ENCODE measurements at regions not wholly inside any gene's neighbourhood (a gene's known extent, or its start where the extent isn't known, plus 50 kb on each side); places are given as distances from the start of the nearest gene placed in this dataset.
A peak's percentile ranks its signal among the peaks of the same experiment; 100 is the strongest.

- no peaks in the 10 kb centered on the region for H3K79me1 ChIP-seq (ENCODE audit: low read length)
- H2BK120ac ChIP-seq (ENCODE audit: low read depth, low read length), result no peak overlapping the region
- no peak overlapping the region for H3K9ac ChIP-seq (ENCODE audit: low read length)
- no peak overlapping the region for H3K4ac ChIP-seq (ENCODE audit: low read depth, low read length)
- H3K18ac ChIP-seq (ENCODE audit: low read length), result no peak overlapping the region
- no peak overlapping the region for H3K23ac ChIP-seq (ENCODE audit: low read length)
- no peak overlapping the region for H2BK15ac ChIP-seq (replicated peaks; ENCODE audit: low read depth)
- no peak overlapping the region for H3K4me2 ChIP-seq (ENCODE audit: low read length)
- no peak overlapping the region for H3K56ac ChIP-seq (ENCODE audit: low read length)
- H4K8ac ChIP-seq (ENCODE audit: low read depth, low read length), result no peak overlapping the region
- H3K4me1 ChIP-seq (ENCODE audit: control insufficient read depth, low read depth, low read length), result peaks cover 2% of the 10 kb centered on the region
- H3K27ac ChIP-seq (ENCODE audit: low read depth, low read length), result no peak overlapping the region
- no CpG with 5 or more reads among the region's 17 CpGs for WGBS (ENCODE audit: extremely low coverage, insufficient coverage, low lambda C conversion rate)
- H3K36me3 ChIP-seq (ENCODE audit: control insufficient read depth, insufficient read depth, low read length), result no peaks in the 10 kb centered on the region
- no peak overlapping the region for H2BK5ac ChIP-seq (ENCODE audit: low read length)
- no peaks in the 10 kb centered on the region for H3K79me2 ChIP-seq (ENCODE audit: control insufficient read depth, insufficient read depth, low read length)
- no peak overlapping the region for H4K5ac ChIP-seq (ENCODE audit: low read length)
- H3K27me3 ChIP-seq (ENCODE audit: insufficient read depth, low read length, poor library complexity), result no peaks in the 10 kb centered on the region
- no peak overlapping the region for H3K4me3 ChIP-seq (ENCODE audit: low read length)
- H2AK5ac ChIP-seq (ENCODE audit: low read length), result no peak overlapping the region
- no peak for DNase-seq
Measured at GRCh38 chr1:209132736-209133467, 450.6 kb upstream of the CAMK1G start.

- Histone ChIP-seq H3K27me3 (ENCODE audit: insufficient read depth, low read length, poor library complexity) (no peaks in the 10 kb centered on the region), H3K27ac (ENCODE audit: low read depth, low read length) (no peak overlapping the region), H4K8ac (ENCODE audit: low read depth, low read length) (no peak overlapping the region), H2BK15ac (replicated peaks; ENCODE audit: low read depth) (no peak overlapping the region), H3K36me3 (ENCODE audit: control insufficient read depth, insufficient read depth, low read length) (no peaks in the 10 kb centered on the region), H3K4me1 (ENCODE audit: control insufficient read depth, low read depth, low read length) (peaks cover 2% of the 10 kb centered on the region), H3K4me2 (ENCODE audit: low read length) (no peak overlapping the region), H2BK120ac (ENCODE audit: low read depth, low read length) (no peak overlapping the region), H3K79me1 (ENCODE audit: low read length) (no peaks in the 10 kb centered on the region), H3K23ac (ENCODE audit: low read length) (no peak overlapping the region), H3K4ac (ENCODE audit: low read depth, low read length) (no peak overlapping the region), H3K79me2 (ENCODE audit: control insufficient read depth, insufficient read depth, low read length) (no peaks in the 10 kb centered on the region), H2AK5ac (ENCODE audit: low read length) (no peak overlapping the region), H3K4me3 (ENCODE audit: low read length) (no peak overlapping the region), H3K56ac (ENCODE audit: low read length) (peak overlapping the region; percentile 15), H2BK5ac (ENCODE audit: low read length) (no peak overlapping the region), H3K9ac (ENCODE audit: low read length) (no peak overlapping the region), H3K18ac (ENCODE audit: low read length) (no peak overlapping the region), H4K5ac (ENCODE audit: low read length) (no peak overlapping the region)
- DNase-seq, result no peak
- WGBS (ENCODE audit: extremely low coverage, insufficient coverage, low lambda C conversion rate), result no CpG with 5 or more reads among the region's 5 CpGs
Measured at GRCh38 chr1:209134001-209134400, 449.5 kb upstream of the CAMK1G start.

GRCh38 chr1:209143916-209144315 is 439.6 kb upstream of the CAMK1G start:
- Histone ChIP-seq H3K79me2 (ENCODE audit: control insufficient read depth, insufficient read depth, low read length) (no peaks in the 10 kb centered on the region), H3K23ac (ENCODE audit: low read length) (no peak overlapping the region), H2AK5ac (ENCODE audit: low read length) (no peak overlapping the region), H3K36me3 (ENCODE audit: control insufficient read depth, insufficient read depth, low read length) (no peaks in the 10 kb centered on the region), H3K4me1 (ENCODE audit: control insufficient read depth, low read depth, low read length) (no peaks in the 10 kb centered on the region), H3K56ac (ENCODE audit: low read length) (no peak overlapping the region), H3K4me3 (ENCODE audit: low read length) (no peak overlapping the region), H3K27ac (ENCODE audit: low read depth, low read length) (no peak overlapping the region), H3K79me1 (ENCODE audit: low read length) (no peaks in the 10 kb centered on the region), H3K9ac (ENCODE audit: low read length) (no peak overlapping the region), H3K4ac (ENCODE audit: low read depth, low read length) (no peak overlapping the region), H3K27me3 (ENCODE audit: insufficient read depth, low read length, poor library complexity) (no peaks in the 10 kb centered on the region), H2BK120ac (ENCODE audit: low read depth, low read length) (no peak overlapping the region), H2BK5ac (ENCODE audit: low read length) (no peak overlapping the region), H4K5ac (ENCODE audit: low read length) (no peak overlapping the region), H2BK15ac (replicated peaks; ENCODE audit: low read depth) (no peak overlapping the region), H3K4me2 (ENCODE audit: low read length) (no peak overlapping the region), H4K8ac (ENCODE audit: low read depth, low read length) (no peak overlapping the region), H3K18ac (ENCODE audit: low read length) (no peak overlapping the region)
- no peak for DNase-seq
- WGBS (ENCODE audit: extremely low coverage, insufficient coverage, low lambda C conversion rate), result no CpG with 5 or more reads among the region's 1 CpG

GRCh38 chr1:209150114-209150513 is 433.4 kb upstream of the CAMK1G start:
- H3K4me3 ChIP-seq (ENCODE audit: low read length), result no peak overlapping the region
- H3K56ac ChIP-seq (ENCODE audit: low read length), result no peak overlapping the region
- no peaks in the 10 kb centered on the region for H3K36me3 ChIP-seq (ENCODE audit: control insufficient read depth, insufficient read depth, low read length)
- no peak overlapping the region for H3K9ac ChIP-seq (ENCODE audit: low read length)
- H3K4me2 ChIP-seq (ENCODE audit: low read length), result no peak overlapping the region
- no peaks in the 10 kb centered on the region for H3K27me3 ChIP-seq (ENCODE audit: insufficient read depth, low read length, poor library complexity)
- H3K27ac ChIP-seq (ENCODE audit: low read depth, low read length), result no peak overlapping the region
- H3K4ac ChIP-seq (ENCODE audit: low read depth, low read length), result no peak overlapping the region
- H4K8ac ChIP-seq (ENCODE audit: low read depth, low read length), result no peak overlapping the region
- no peak overlapping the region for H4K5ac ChIP-seq (ENCODE audit: low read length)
- H2BK15ac ChIP-seq (replicated peaks; ENCODE audit: low read depth), result no peak overlapping the region
- peak; percentile 75 for DNase-seq
- H3K18ac ChIP-seq (ENCODE audit: low read length), result no peak overlapping the region
- H2AK5ac ChIP-seq (ENCODE audit: low read length), result no peak overlapping the region
- H3K4me1 ChIP-seq (ENCODE audit: control insufficient read depth, low read depth, low read length), result peaks cover 2% of the 10 kb centered on the region
- no peaks in the 10 kb centered on the region for H3K79me1 ChIP-seq (ENCODE audit: low read length)
- no peak overlapping the region for H2BK120ac ChIP-seq (ENCODE audit: low read depth, low read length)
- no CpG with 5 or more reads among the region's 3 CpGs for WGBS (ENCODE audit: extremely low coverage, insufficient coverage, low lambda C conversion rate)
- H3K79me2 ChIP-seq (ENCODE audit: control insufficient read depth, insufficient read depth, low read length), result no peaks in the 10 kb centered on the region
- H3K23ac ChIP-seq (ENCODE audit: low read length), result no peak overlapping the region
- H2BK5ac ChIP-seq (ENCODE audit: low read length), result no peak overlapping the region

GRCh38 chr1:209153411-209153810 is 430.1 kb upstream of the CAMK1G start:
- Histone ChIP-seq H4K8ac (ENCODE audit: low read depth, low read length) (no peak overlapping the region), H2BK15ac (replicated peaks; ENCODE audit: low read depth) (peak overlapping the region; percentile 36), H3K79me2 (ENCODE audit: control insufficient read depth, insufficient read depth, low read length) (no peaks in the 10 kb centered on the region), H3K4ac (ENCODE audit: low read depth, low read length) (no peak overlapping the region), H3K36me3 (ENCODE audit: control insufficient read depth, insufficient read depth, low read length) (no peaks in the 10 kb centered on the region), H3K56ac (ENCODE audit: low read length) (no peak overlapping the region), H2BK120ac (ENCODE audit: low read depth, low read length) (no peak overlapping the region), H3K79me1 (ENCODE audit: low read length) (no peaks in the 10 kb centered on the region), H3K23ac (ENCODE audit: low read length) (no peak overlapping the region), H3K9ac (ENCODE audit: low read length) (no peak overlapping the region), H4K5ac (ENCODE audit: low read length) (no peak overlapping the region), H3K4me1 (ENCODE audit: control insufficient read depth, low read depth, low read length) (peaks cover 12% of the 10 kb centered on the region), H2AK5ac (ENCODE audit: low read length) (no peak overlapping the region), H3K27me3 (ENCODE audit: insufficient read depth, low read length, poor library complexity) (no peaks in the 10 kb centered on the region), H3K18ac (ENCODE audit: low read length) (no peak overlapping the region), H3K4me2 (ENCODE audit: low read length) (no peak overlapping the region), H3K27ac (ENCODE audit: low read depth, low read length) (no peak overlapping the region), H3K4me3 (ENCODE audit: low read length) (no peak overlapping the region), H2BK5ac (ENCODE audit: low read length) (no peak overlapping the region)
- no peak for DNase-seq
- WGBS (ENCODE audit: extremely low coverage, insufficient coverage, low lambda C conversion rate), result no CpG with 5 or more reads among the region's 1 CpG

- Histone ChIP-seq H2BK120ac (ENCODE audit: low read depth, low read length) (no peak overlapping the region), H3K36me3 (ENCODE audit: control insufficient read depth, insufficient read depth, low read length) (no peaks in the 10 kb centered on the region), H3K4me2 (ENCODE audit: low read length) (no peak overlapping the region), H2AK5ac (ENCODE audit: low read length) (no peak overlapping the region), H2BK15ac (replicated peaks; ENCODE audit: low read depth) (no peak overlapping the region), H3K4me1 (ENCODE audit: control insufficient read depth, low read depth, low read length) (peaks cover 20% of the 10 kb centered on the region), H3K18ac (ENCODE audit: low read length) (peak overlapping the region; percentile 1), H3K23ac (ENCODE audit: low read length) (no peak overlapping the region), H3K4me3 (ENCODE audit: low read length) (no peak overlapping the region), H4K5ac (ENCODE audit: low read length) (no peak overlapping the region), H3K56ac (ENCODE audit: low read length) (peak overlapping the region; percentile 47), H3K27ac (ENCODE audit: low read depth, low read length) (no peak overlapping the region), H3K4ac (ENCODE audit: low read depth, low read length) (no peak overlapping the region), H3K27me3 (ENCODE audit: insufficient read depth, low read length, poor library complexity) (no peaks in the 10 kb centered on the region), H3K79me1 (ENCODE audit: low read length) (no peaks in the 10 kb centered on the region), H3K79me2 (ENCODE audit: control insufficient read depth, insufficient read depth, low read length) (no peaks in the 10 kb centered on the region), H2BK5ac (ENCODE audit: low read length) (peak overlapping the region; percentile 19), H3K9ac (ENCODE audit: low read length) (no peak overlapping the region), H4K8ac (ENCODE audit: low read depth, low read length) (no peak overlapping the region)
- DNase-seq, result peak; percentile 14
- WGBS (ENCODE audit: extremely low coverage, insufficient coverage, low lambda C conversion rate), result no CpG with 5 or more reads among the region's 1 CpG
Measured at GRCh38 chr1:209154912-209155311, 428.6 kb upstream of the CAMK1G start.
